SK-N-SH treated with all-trans-retinoic acid at 6 μM for 48 hours (cell line): ENCODE measurements at regions not wholly inside any gene's neighbourhood (a gene's known extent, or its start where the extent isn't known, plus 50 kb on each side); places are given as distances from the start of the nearest gene placed in this dataset.

ENCODE experiments used
- ARNTL ChIP-seq: fragments of 450-650 bp; formaldehyde crosslinking; IDR thresholded peaks from 2 replicates; pipeline ENCODE4 v1.5.0; 2020; ENCODE audit warnings: low read depth, mild to moderate bottlenecking, moderate library complexity, borderline replicate concordance
- BACH2 ChIP-seq: fragments of 250-450 bp; sonication (Bioruptor Pico); IDR thresholded peaks from 2 replicates; pipeline ENCODE4 v1.9.0; 2021; ENCODE audit warnings: mild to moderate bottlenecking, borderline replicate concordance
- CSDC2 ChIP-seq: fragments of 250-450 bp; sonication (Bioruptor Pico); IDR thresholded peaks from 2 replicates; pipeline ENCODE4 v1.5.0; 2020; ENCODE audit warnings: mild to moderate bottlenecking, moderate library complexity
- PPARA ChIP-seq: fragments of 250-450 bp; sonication (Bioruptor Pico); IDR thresholded peaks from 2 replicates; pipeline ENCODE4 v1.5.0; 2020; ENCODE audit warnings: mild to moderate bottlenecking, borderline replicate concordance
- RARB ChIP-seq: fragments of 250-450 bp; sonication (Bioruptor Pico); IDR thresholded peaks from 2 replicates; pipeline ENCODE4 v1.8.0; 2021; ENCODE audit warnings: mild to moderate bottlenecking, moderate library complexity
- TCF4 ChIP-seq: fragments of 250-450 bp; sonication (Bioruptor Pico); IDR thresholded peaks from 2 replicates; pipeline ENCODE4 v1.8.0; 2021; ENCODE audit warnings: mild to moderate bottlenecking, moderate library complexity, borderline replicate concordance
- ZC3H10 ChIP-seq: fragments of 250-450 bp; sonication (Bioruptor Pico); IDR thresholded peaks from 2 replicates; pipeline ENCODE4 v1.5.1; 2021; ENCODE audit warnings: mild to moderate bottlenecking, moderate library complexity
- ZFP3 ChIP-seq: fragments of 250-450 bp; sonication (Bioruptor Pico); IDR thresholded peaks from 2 replicates; pipeline ENCODE4 v1.5.0; 2020; ENCODE audit warnings: mild to moderate bottlenecking, moderate library complexity
- ZFP30 ChIP-seq: fragments of 450-650 bp; formaldehyde crosslinking; IDR thresholded peaks from 2 replicates; pipeline ENCODE4 v1.5.0; 2022; ENCODE audit warnings: mild to moderate bottlenecking, moderate library complexity
- ZNF565 ChIP-seq: fragments of 450-650 bp; formaldehyde crosslinking; conservative IDR thresholded peaks from 2 replicates; pipeline ENCODE4 v1.5.0; 2020; ENCODE audit warnings: low read depth, mild to moderate bottlenecking, moderate library complexity
- TF ChIP-seq, protein P1 (sequence below): fragments of 250-450 bp; sonication (Bioruptor Pico); IDR thresholded peaks from 2 replicates; pipeline ENCODE4 v1.5.1; 2021; ENCODE audit warnings: mild to moderate bottlenecking, moderate library complexity
- TF ChIP-seq, protein P2 (sequence below): fragments of 250-450 bp; sonication (Bioruptor Pico); IDR thresholded peaks from 2 replicates; pipeline ENCODE4 v1.8.0; 2021; ENCODE audit warnings: low read depth, mild to moderate bottlenecking, moderate library complexity, borderline replicate concordance
- TF ChIP-seq, protein P3 (sequence below): fragments of 250-450 bp; sonication (Bioruptor Pico); IDR thresholded peaks from 2 replicates; pipeline ENCODE4 v1.5.1; 2020; ENCODE audit warnings: low read depth, mild to moderate bottlenecking, moderate library complexity
- TF ChIP-seq, protein P4 (sequence below): fragments of 250-450 bp; sonication (Bioruptor Pico); IDR thresholded peaks from 2 replicates; pipeline ENCODE4 v1.8.0; 2020; ENCODE audit warnings: mild to moderate bottlenecking, moderate library complexity, borderline replicate concordance

GRCh38 chr14:85798856-85799255, 268.9 kb downstream of the FLRT2 start:
- no peak for TF ChIP-seq BACH2 (CRISPR knock-in tag)
- no peak for TF ChIP-seq ARNTL (CRISPR knock-in tag)
- no peak for TF ChIP-seq RARB (CRISPR knock-in tag)
- no peak for TF ChIP-seq ZNF565
- no peak for TF ChIP-seq ZFP30
- TF ChIP-seq, protein P1, sequence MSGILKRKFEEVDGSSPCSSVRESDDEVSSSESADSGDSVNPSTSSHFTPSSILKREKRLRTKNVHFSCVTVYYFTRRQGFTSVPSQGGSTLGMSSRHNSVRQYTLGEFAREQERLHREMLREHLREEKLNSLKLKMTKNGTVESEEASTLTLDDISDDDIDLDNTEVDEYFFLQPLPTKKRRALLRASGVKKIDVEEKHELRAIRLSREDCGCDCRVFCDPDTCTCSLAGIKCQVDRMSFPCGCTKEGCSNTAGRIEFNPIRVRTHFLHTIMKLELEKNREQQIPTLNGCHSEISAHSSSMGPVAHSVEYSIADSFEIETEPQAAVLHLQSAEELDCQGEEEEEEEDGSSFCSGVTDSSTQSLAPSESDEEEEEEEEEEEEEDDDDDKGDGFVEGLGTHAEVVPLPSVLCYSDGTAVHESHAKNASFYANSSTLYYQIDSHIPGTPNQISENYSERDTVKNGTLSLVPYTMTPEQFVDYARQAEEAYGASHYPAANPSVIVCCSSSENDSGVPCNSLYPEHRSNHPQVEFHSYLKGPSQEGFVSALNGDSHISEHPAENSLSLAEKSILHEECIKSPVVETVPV (CRISPR knock-in tag), result no peak
- TF ChIP-seq TCF4 (CRISPR knock-in tag), result no peak
- TF ChIP-seq, protein P2, sequence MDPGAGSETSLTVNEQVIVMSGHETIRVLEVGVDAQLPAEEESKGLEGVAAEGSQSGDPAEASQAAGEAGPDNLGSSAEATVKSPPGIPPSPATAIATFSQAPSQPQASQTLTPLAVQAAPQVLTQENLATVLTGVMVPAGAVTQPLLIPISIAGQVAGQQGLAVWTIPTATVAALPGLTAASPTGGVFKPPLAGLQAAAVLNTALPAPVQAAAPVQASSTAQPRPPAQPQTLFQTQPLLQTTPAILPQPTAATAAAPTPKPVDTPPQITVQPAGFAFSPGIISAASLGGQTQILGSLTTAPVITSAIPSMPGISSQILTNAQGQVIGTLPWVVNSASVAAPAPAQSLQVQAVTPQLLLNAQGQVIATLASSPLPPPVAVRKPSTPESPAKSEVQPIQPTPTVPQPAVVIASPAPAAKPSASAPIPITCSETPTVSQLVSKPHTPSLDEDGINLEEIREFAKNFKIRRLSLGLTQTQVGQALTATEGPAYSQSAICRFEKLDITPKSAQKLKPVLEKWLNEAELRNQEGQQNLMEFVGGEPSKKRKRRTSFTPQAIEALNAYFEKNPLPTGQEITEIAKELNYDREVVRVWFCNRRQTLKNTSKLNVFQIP (CRISPR knock-in tag), result no peak
- TF ChIP-seq ZC3H10 (CRISPR knock-in tag), result no peak
- TF ChIP-seq, protein P3, sequence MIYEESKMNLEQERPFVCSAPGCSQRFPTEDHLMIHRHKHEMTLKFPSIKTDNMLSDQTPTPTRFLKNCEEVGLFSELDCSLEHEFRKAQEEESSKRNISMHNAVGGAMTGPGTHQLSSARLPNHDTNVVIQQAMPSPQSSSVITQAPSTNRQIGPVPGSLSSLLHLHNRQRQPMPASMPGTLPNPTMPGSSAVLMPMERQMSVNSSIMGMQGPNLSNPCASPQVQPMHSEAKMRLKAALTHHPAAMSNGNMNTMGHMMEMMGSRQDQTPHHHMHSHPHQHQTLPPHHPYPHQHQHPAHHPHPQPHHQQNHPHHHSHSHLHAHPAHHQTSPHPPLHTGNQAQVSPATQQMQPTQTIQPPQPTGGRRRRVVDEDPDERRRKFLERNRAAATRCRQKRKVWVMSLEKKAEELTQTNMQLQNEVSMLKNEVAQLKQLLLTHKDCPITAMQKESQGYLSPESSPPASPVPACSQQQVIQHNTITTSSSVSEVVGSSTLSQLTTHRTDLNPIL, result no peak
- TF ChIP-seq CSDC2, result no peak
- no peak for TF ChIP-seq ZFP3 (CRISPR knock-in tag)
- TF ChIP-seq PPARA (CRISPR knock-in tag), result no peak
- TF ChIP-seq, protein P4, sequence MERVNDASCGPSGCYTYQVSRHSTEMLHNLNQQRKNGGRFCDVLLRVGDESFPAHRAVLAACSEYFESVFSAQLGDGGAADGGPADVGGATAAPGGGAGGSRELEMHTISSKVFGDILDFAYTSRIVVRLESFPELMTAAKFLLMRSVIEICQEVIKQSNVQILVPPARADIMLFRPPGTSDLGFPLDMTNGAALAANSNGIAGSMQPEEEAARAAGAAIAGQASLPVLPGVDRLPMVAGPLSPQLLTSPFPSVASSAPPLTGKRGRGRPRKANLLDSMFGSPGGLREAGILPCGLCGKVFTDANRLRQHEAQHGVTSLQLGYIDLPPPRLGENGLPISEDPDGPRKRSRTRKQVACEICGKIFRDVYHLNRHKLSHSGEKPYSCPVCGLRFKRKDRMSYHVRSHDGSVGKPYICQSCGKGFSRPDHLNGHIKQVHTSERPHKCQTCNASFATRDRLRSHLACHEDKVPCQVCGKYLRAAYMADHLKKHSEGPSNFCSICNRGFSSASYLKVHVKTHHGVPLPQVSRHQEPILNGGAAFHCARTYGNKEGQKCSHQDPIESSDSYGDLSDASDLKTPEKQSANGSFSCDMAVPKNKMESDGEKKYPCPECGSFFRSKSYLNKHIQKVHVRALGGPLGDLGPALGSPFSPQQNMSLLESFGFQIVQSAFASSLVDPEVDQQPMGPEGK (CRISPR knock-in tag), result no peak
